Neutrophil (primary cell): ENCODE measurements at regions not wholly inside any gene's neighbourhood (a gene's known extent, or its start where the extent isn't known, plus 50 kb on each side); places are given as distances from the start of the nearest gene placed in this dataset.

Source experiments
- H3K27ac ChIP-seq: fragments of 200-600 bp; sonication (generic); 2 replicates; pipeline ENCODE4 v1.5.1; 2016; ENCODE audit warnings: mild to moderate bottlenecking, moderate library complexity
- H3K27me3 ChIP-seq: fragments of 200-600 bp; sonication (generic); 2 replicates; pipeline ENCODE4 v1.6.0; 2016; ENCODE audit warnings: mild to moderate bottlenecking
- H3K36me3 ChIP-seq: fragments of 200-600 bp; sonication (generic); 2 replicates; pipeline ENCODE4 v1.5.1; 2017
- H3K4me1 ChIP-seq, 2 experiments: fragments of 200-600 bp in 1 of 2; sonication (generic) in 1 of 2; 1 replicate in 1 of 2; 2 replicates in 1 of 2; pipeline versions ENCODE4 v1.5.1 to v1.6.1; 2013 to 2016; ENCODE audit warnings: low read depth in 1 of 2, low read length in 1 of 2, mild to moderate bottlenecking in 1 of 2, moderate library complexity in 1 of 2; ENCODE audit not compliant: control insufficient read depth in 1 of 2, insufficient read depth in 1 of 2
- H3K4me3 ChIP-seq, 2 experiments: fragments of 200-600 bp in 1 of 2; sonication (generic) in 1 of 2; 1 replicate in 1 of 2; 2 replicates in 1 of 2; pipeline ENCODE4 v1.5.1; 2013 to 2016; ENCODE audit warnings: low read depth in 1 of 2, low read length in 1 of 2, mild to moderate bottlenecking in 1 of 2, moderate library complexity in 1 of 2
- H3K9me3 ChIP-seq: fragments of 200-600 bp; sonication (generic); 2 replicates; pipeline ENCODE4 v1.5.1; 2016
- TF ChIP-seq, protein P1 (sequence below): fragments of 200-600 bp; sonication (generic); IDR thresholded peaks from 2 replicates; pipeline ENCODE4 v1.5.1; 2016; ENCODE audit warnings: antibody characterized with exemption

DNA sequence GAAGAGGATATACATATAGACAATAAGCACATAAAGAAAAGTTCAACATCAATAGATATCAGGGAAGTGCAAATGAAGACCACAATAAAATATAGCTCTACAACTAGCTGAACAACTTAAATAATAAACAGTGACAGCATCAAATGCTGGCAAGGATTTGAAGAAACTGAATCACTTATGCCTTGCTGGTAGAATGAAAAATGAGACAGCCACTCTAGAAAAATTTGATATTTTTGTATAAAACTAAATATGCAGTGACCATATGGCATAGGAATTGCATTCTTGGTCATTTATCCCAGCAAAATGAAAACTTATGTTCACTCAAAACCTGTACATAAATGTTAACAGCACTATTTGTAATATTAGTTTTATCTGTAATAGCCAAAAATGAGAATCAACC lies 1102.0 kb downstream of the C4orf33 start:
- Histone ChIP-seq H3K27ac (no peak overlapping the region), H3K36me3 (no peaks in the 10 kb centered on the region), H3K4me3 (no peak overlapping the region), H3K9me3 (no peaks in the 10 kb centered on the region), H3K27me3 (no peaks in the 10 kb centered on the region), H3K4me1 (no peaks in the 10 kb centered on the region)
- TF ChIP-seq, protein P1, sequence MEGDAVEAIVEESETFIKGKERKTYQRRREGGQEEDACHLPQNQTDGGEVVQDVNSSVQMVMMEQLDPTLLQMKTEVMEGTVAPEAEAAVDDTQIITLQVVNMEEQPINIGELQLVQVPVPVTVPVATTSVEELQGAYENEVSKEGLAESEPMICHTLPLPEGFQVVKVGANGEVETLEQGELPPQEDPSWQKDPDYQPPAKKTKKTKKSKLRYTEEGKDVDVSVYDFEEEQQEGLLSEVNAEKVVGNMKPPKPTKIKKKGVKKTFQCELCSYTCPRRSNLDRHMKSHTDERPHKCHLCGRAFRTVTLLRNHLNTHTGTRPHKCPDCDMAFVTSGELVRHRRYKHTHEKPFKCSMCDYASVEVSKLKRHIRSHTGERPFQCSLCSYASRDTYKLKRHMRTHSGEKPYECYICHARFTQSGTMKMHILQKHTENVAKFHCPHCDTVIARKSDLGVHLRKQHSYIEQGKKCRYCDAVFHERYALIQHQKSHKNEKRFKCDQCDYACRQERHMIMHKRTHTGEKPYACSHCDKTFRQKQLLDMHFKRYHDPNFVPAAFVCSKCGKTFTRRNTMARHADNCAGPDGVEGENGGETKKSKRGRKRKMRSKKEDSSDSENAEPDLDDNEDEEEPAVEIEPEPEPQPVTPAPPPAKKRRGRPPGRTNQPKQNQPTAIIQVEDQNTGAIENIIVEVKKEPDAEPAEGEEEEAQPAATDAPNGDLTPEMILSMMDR: no peak

DNA sequence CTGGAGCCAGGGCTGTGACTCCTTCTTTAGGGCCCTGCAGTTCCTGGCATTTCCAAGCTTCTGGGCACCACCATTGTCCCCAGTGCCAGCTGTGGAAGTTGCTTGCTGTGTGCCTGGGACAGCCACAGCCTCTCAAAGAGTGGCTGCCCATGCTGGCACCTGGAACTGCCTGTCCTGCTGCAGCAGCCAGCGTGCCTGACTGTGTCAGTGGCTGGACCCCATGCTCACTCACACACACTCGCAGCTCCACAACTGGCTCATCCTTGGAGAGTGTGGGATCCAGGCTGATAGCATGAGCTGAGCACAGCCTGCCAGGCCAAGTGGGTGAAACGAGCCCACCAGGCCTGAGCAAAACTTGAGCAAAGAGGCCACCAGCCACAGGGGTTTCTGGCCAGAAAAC lies 1107.6 kb downstream of the C4orf33 start:
- no peaks in the 10 kb centered on the region for H3K4me1 ChIP-seq
- TF ChIP-seq, protein P1: no peak
- no peaks in the 10 kb centered on the region for H3K36me3 ChIP-seq
- no peaks in the 10 kb centered on the region for H3K27me3 ChIP-seq
- no peak overlapping the region for H3K27ac ChIP-seq
- H3K9me3 ChIP-seq: no peaks in the 10 kb centered on the region
- no peak overlapping the region for H3K4me3 ChIP-seq

DNA sequence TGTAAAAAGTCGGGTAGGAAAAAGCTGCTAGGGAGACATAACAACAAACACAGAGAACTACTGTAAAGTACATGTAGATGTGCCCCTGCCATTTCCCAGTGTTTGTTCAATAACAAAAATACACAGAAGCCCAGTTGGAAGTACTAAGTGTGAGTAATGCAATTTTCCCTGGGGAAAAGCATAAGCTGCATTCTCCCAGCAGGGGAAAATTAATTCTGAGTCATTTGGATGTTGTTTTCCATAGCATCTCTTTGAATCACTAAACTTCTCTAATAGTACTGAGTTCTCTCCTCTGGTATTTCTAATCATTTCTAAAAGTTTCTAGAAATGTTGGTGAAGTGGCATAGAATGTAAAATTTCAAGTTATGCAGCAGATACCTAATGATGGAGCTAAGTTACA lies 1114.9 kb downstream of the C4orf33 start:
- TF ChIP-seq, protein P1: no peak
- H3K27ac ChIP-seq: no peak overlapping the region
- no peaks in the 10 kb centered on the region for H3K27me3 ChIP-seq
- H3K4me3 ChIP-seq: no peak overlapping the region
- H3K4me1 ChIP-seq: no peaks in the 10 kb centered on the region
- H3K36me3 ChIP-seq: no peaks in the 10 kb centered on the region
- H3K9me3 ChIP-seq: no peaks in the 10 kb centered on the region

GRCh38 chr4:130214268-130214667 lies 1118.3 kb downstream of the C4orf33 start:
- Histone ChIP-seq H3K27me3 (no peaks in the 10 kb centered on the region), H3K4me3 (no peak overlapping the region), H3K36me3 (no peaks in the 10 kb centered on the region), H3K4me1 (no peaks in the 10 kb centered on the region), H3K9me3 (no peaks in the 10 kb centered on the region), H3K27ac (no peak overlapping the region)
- TF ChIP-seq, protein P1: no peak

- TF ChIP-seq, protein P1: no peak
- Histone ChIP-seq H3K4me3 (no peak overlapping the region), H3K27ac (no peak overlapping the region), H3K4me1 (no peaks in the 10 kb centered on the region), H3K9me3 (no peaks in the 10 kb centered on the region), H3K36me3 (no peaks in the 10 kb centered on the region), H3K27me3 (no peaks in the 10 kb centered on the region)
These were observed 1137.6 kb downstream of the C4orf33 start for GRCh38 chr4:130233377-130234047.
